ENCODE measurements at regions not wholly inside any gene's neighbourhood (a gene's known extent, or its start where the extent isn't known, plus 50 kb on each side); places are given as distances from the start of the nearest gene placed in this dataset.
"Not testable (repeated sequence)": the region's sequence is repeated elsewhere in the genome, so short reads cannot be mapped to it uniquely, and the experiment has no call there.

DNA sequence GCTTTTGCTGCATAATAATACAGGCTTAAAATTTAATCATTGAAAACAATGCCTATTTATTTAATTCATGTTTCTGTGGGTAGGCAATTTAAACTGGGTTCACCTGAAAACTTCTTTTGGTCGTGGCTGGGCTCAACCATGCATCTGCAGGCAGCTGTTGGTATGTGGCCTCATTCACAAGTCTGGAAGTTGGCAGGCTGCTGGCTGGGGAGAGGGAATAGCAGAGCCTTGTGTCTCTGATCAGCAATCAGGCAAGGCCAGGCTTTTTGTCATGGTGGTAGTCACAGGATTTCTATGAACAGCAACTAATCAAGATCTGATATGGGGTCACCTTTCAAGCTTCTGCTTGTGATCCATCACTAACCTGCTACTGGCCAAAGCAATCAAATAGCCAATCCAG, 130.1 kb upstream of the KCNJ3 start:
- no peak overlapping the region for H3K4me3 ChIP-seq
- FAIRE-seq (no peak), ATAC-seq (no peak), DNase-seq (ENCODE audit: low read depth in 1 of 2, low spot score in 1 of 2) (no peak)
- H3K4me2 ChIP-seq = no peak overlapping the region
- ChIA-PET CTCF (no interaction called here), POLR2A (no interaction called here)
- WGBS (ENCODE audit: missing lambda C conversion rate) = 5% methylated on average over 1 of the region's 1 CpG
- H3K27ac ChIP-seq = no peak overlapping the region
- no peak for TF ChIP-seq NPAS2 (CRISPR knock-in tag; IDR thresholded peaks at IDR 0.05; ENCODE audit: borderline replicate concordance)
- no peak for TF ChIP-seq FOSL2 (IDR thresholded peaks at IDR 0.05)
- TF ChIP-seq FOSL2 (CRISPR knock-in tag; IDR thresholded peaks at IDR 0.05) = no peak
- TF ChIP-seq JUNB (IDR thresholded peaks at IDR 0.05) = no peak
- no peak for TF ChIP-seq CHD4 (IDR thresholded peaks at IDR 0.05; ENCODE audit: borderline replicate concordance)
- TF ChIP-seq, protein P1, sequence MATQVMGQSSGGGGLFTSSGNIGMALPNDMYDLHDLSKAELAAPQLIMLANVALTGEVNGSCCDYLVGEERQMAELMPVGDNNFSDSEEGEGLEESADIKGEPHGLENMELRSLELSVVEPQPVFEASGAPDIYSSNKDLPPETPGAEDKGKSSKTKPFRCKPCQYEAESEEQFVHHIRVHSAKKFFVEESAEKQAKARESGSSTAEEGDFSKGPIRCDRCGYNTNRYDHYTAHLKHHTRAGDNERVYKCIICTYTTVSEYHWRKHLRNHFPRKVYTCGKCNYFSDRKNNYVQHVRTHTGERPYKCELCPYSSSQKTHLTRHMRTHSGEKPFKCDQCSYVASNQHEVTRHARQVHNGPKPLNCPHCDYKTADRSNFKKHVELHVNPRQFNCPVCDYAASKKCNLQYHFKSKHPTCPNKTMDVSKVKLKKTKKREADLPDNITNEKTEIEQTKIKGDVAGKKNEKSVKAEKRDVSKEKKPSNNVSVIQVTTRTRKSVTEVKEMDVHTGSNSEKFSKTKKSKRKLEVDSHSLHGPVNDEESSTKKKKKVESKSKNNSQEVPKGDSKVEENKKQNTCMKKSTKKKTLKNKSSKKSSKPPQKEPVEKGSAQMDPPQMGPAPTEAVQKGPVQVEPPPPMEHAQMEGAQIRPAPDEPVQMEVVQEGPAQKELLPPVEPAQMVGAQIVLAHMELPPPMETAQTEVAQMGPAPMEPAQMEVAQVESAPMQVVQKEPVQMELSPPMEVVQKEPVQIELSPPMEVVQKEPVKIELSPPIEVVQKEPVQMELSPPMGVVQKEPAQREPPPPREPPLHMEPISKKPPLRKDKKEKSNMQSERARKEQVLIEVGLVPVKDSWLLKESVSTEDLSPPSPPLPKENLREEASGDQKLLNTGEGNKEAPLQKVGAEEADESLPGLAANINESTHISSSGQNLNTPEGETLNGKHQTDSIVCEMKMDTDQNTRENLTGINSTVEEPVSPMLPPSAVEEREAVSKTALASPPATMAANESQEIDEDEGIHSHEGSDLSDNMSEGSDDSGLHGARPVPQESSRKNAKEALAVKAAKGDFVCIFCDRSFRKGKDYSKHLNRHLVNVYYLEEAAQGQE (IDR thresholded peaks at IDR 0.05) = no peak
- TF ChIP-seq FOXS1 (CRISPR knock-in tag; IDR thresholded peaks at IDR 0.05) = no peak
- TF ChIP-seq TFCP2L1 (CRISPR knock-in tag; IDR thresholded peaks at IDR 0.05) = no peak
- TF ChIP-seq HOXA7 (CRISPR knock-in tag; IDR thresholded peaks at IDR 0.05) = no peak
- H3K4me1 ChIP-seq = no peaks in the 10 kb centered on the region
- no peaks in the 10 kb centered on the region for H3K9me3 ChIP-seq

DNA sequence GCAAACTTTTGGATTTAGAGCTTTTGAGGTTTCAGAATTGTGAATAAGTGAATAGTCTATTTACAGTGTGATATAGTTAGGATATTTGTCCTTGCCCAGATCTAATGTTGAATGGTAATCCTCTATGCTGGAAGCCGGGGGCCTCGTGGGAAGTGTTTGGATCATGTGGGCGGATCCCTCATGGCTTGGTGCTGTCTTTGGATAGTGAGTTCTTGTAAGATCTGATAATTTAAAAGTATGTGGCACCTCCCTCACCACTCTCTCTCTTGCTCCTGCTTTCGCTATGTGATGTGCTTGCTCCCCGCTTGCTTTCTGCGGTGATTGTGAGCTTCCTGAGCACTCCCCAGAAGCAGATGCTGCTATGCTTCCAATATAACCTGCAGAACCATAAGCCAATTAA, 128.0 kb upstream of the KCNJ3 start:
- no peak for FAIRE-seq
- no peak for ATAC-seq
- WGBS (ENCODE audit: missing lambda C conversion rate) = 76% methylated on average over 6 of the region's 6 CpGs
- no peak overlapping the region for H3K27ac ChIP-seq
- H3K4me2 ChIP-seq = no peak overlapping the region
- no peaks in the 10 kb centered on the region for H3K9me3 ChIP-seq
- TF ChIP-seq RARB (CRISPR knock-in tag; IDR thresholded peaks at IDR 0.05) (no peak), FOSL2 (IDR thresholded peaks at IDR 0.05) (no peak), FOSL2 (CRISPR knock-in tag; IDR thresholded peaks at IDR 0.05) (no peak), RCOR1 (IDR thresholded peaks at IDR 0.05; ENCODE audit: low read depth, low read length) (no peak), MAZ (IDR thresholded peaks at IDR 0.05; ENCODE audit: borderline replicate concordance, low read depth, low read length) (no peak), FOSB (CRISPR knock-in tag; IDR thresholded peaks at IDR 0.05) (no peak), SREBF2 (IDR thresholded peaks at IDR 0.05) (no peak), RAD21 (conservative IDR thresholded peaks at IDR 0.05 in 1 of 2, IDR thresholded peaks at IDR 0.05 in 1 of 2) (no peak)
- TF ChIP-seq, protein P2, sequence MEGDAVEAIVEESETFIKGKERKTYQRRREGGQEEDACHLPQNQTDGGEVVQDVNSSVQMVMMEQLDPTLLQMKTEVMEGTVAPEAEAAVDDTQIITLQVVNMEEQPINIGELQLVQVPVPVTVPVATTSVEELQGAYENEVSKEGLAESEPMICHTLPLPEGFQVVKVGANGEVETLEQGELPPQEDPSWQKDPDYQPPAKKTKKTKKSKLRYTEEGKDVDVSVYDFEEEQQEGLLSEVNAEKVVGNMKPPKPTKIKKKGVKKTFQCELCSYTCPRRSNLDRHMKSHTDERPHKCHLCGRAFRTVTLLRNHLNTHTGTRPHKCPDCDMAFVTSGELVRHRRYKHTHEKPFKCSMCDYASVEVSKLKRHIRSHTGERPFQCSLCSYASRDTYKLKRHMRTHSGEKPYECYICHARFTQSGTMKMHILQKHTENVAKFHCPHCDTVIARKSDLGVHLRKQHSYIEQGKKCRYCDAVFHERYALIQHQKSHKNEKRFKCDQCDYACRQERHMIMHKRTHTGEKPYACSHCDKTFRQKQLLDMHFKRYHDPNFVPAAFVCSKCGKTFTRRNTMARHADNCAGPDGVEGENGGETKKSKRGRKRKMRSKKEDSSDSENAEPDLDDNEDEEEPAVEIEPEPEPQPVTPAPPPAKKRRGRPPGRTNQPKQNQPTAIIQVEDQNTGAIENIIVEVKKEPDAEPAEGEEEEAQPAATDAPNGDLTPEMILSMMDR (IDR thresholded peaks at IDR 0.05) = no peak
- TF ChIP-seq, protein P3, sequence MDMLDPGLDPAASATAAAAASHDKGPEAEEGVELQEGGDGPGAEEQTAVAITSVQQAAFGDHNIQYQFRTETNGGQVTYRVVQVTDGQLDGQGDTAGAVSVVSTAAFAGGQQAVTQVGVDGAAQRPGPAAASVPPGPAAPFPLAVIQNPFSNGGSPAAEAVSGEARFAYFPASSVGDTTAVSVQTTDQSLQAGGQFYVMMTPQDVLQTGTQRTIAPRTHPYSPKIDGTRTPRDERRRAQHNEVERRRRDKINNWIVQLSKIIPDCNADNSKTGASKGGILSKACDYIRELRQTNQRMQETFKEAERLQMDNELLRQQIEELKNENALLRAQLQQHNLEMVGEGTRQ (IDR thresholded peaks at IDR 0.05) = no peak
- TF ChIP-seq, protein P1 (IDR thresholded peaks at IDR 0.05) = no peak
- ChIA-PET POLR2A (no interaction called here), CTCF (no interaction called here)
- H3K4me3 ChIP-seq = no peak overlapping the region
- H3K4me1 ChIP-seq = no peaks in the 10 kb centered on the region
- DNase-seq (ENCODE audit: low read depth in 1 of 2, low spot score in 1 of 2) = no peak

GRCh38 chr2:154576699-154577098, 121.8 kb upstream of the KCNJ3 start:
- ATAC-seq; H3K4me2 ChIP-seq; H3K9me3 ChIP-seq; H3K4me3 ChIP-seq; FAIRE-seq; POLR2A ChIA-PET; H3K27ac ChIP-seq; H3K4me1 ChIP-seq; CTCF ChIA-PET; DNase-seq (ENCODE audit: low read depth in 1 of 2, low spot score in 1 of 2): not testable (repeated sequence)
- 69% methylated on average over 13 of the region's 13 CpGs for WGBS (ENCODE audit: missing lambda C conversion rate)

Measured in A549 (cell line).